Activated CD8-positive, alpha-beta T cell treated with anti-CD3 and anti-CD28 coated beads for 36 hours (primary cell): ENCODE measurements at regions not wholly inside any gene's neighbourhood (a gene's known extent, or its start where the extent isn't known, plus 50 kb on each side); places are given as distances from the start of the nearest gene placed in this dataset.
A peak's percentile ranks its signal among the peaks of the same experiment; 100 is the strongest.
"Not testable (repeated sequence)": the region's sequence is repeated elsewhere in the genome, so short reads cannot be mapped to it uniquely, and the experiment has no call there.

Experiments
- ATAC-seq: fragments of 200-7000 bp; cut with Tn5 transposase; one replicate; pipeline ENCODE4 v1.10.0; 2021; ENCODE audit warnings: mild to moderate bottlenecking, moderate library complexity
- CTCF ChIA-PET: fragments of 350-600 bp; sonication (Branson Sonifier 250); formaldehyde crosslinking; loops from one replicate; lab custom pipeline; 2021; ENCODE audit warnings: antibody characterized with exemption; lab: Charles Lee
- POLR2A ChIA-PET: fragments of 350-600 bp; sonication (Branson Sonifier 250); formaldehyde crosslinking; loops from one replicate; lab custom pipeline; 2021; ENCODE audit warnings: antibody characterized with exemption; lab: Charles Lee
- DNase-seq: peaks from one replicate; pipeline ENCODE4 v3.0.0-alpha.2; 2020
- H3K27ac Mint-ChIP-seq: one replicate; pipeline ENCODE4 v1.8.0; 2021; ENCODE audit warnings: mild to moderate bottlenecking, mixed read lengths
- H3K27me3 Mint-ChIP-seq: one replicate; pipeline ENCODE4 v1.8.0; 2021; ENCODE audit warnings: mixed read lengths
- H3K36me3 Mint-ChIP-seq: one replicate; pipeline ENCODE4 v1.8.0; 2021; ENCODE audit warnings: low read depth, mixed read lengths
- H3K4me1 Mint-ChIP-seq: one replicate; pipeline ENCODE4 v1.8.0; 2021; ENCODE audit warnings: low read depth, mixed read lengths
- H3K4me3 Mint-ChIP-seq: one replicate; pipeline ENCODE4 v1.8.0; 2021; ENCODE audit warnings: mild to moderate bottlenecking, moderate library complexity, mixed read lengths
- H3K9me3 Mint-ChIP-seq: one replicate; pipeline ENCODE4 v1.8.0; 2021; ENCODE audit warnings: mixed read lengths
- intact Hi-C: fragments of 100-400 bp; cut with micrococcal nuclease; formaldehyde crosslinking; loops from one replicate; pipeline ENCODE4 v1.10.0; 2022

- intact Hi-C loops, H3K9me3 Mint-ChIP-seq, ATAC-seq, H3K4me1 Mint-ChIP-seq, CTCF ChIA-PET, H3K27ac Mint-ChIP-seq, DNase-seq, H3K27me3 Mint-ChIP-seq, H3K36me3 Mint-ChIP-seq, H3K4me3 Mint-ChIP-seq, POLR2A ChIA-PET: not testable (repeated sequence)
These were observed 440.9 kb downstream of the GOLGA6L6 start for GRCh38 chr15:20100604-20101270.

GRCh38 chr15:20095699-20096303, 445.8 kb downstream of the GOLGA6L6 start:
- CTCF ChIA-PET, POLR2A ChIA-PET, H3K27ac Mint-ChIP-seq, H3K4me3 Mint-ChIP-seq, ATAC-seq, H3K27me3 Mint-ChIP-seq, DNase-seq, intact Hi-C loops, H3K9me3 Mint-ChIP-seq, H3K36me3 Mint-ChIP-seq, H3K4me1 Mint-ChIP-seq: not testable (repeated sequence)

- not testable (repeated sequence) for H3K27ac Mint-ChIP-seq
These were observed 452.1 kb downstream of the GOLGA6L6 start for GRCh38 chr15:20089541-20089940.

GRCh38 chr15:20084026-20084425, 457.6 kb downstream of the GOLGA6L6 start:
- ATAC-seq, H3K27me3 Mint-ChIP-seq, DNase-seq, H3K27ac Mint-ChIP-seq, CTCF ChIA-PET, intact Hi-C loops, H3K4me3 Mint-ChIP-seq, H3K9me3 Mint-ChIP-seq, POLR2A ChIA-PET, H3K36me3 Mint-ChIP-seq, H3K4me1 Mint-ChIP-seq: not testable (repeated sequence)

More at GRCh38 chr15:20089541-20089940, 452.1 kb downstream of the GOLGA6L6 start:
- H3K9me3 Mint-ChIP-seq, DNase-seq, H3K4me1 Mint-ChIP-seq, H3K36me3 Mint-ChIP-seq, H3K27me3 Mint-ChIP-seq, ATAC-seq, POLR2A ChIA-PET, intact Hi-C loops, H3K4me3 Mint-ChIP-seq, CTCF ChIA-PET: not testable (repeated sequence)

- H3K9me3 Mint-ChIP-seq, intact Hi-C loops, ATAC-seq, H3K4me1 Mint-ChIP-seq, POLR2A ChIA-PET, DNase-seq, H3K27ac Mint-ChIP-seq, H3K36me3 Mint-ChIP-seq, CTCF ChIA-PET, H3K4me3 Mint-ChIP-seq, H3K27me3 Mint-ChIP-seq: not testable (repeated sequence)
These were observed 467.5 kb downstream of the GOLGA6L6 start for GRCh38 chr15:20074082-20074481.

GRCh38 chr15:20069043-20069442, 472.6 kb downstream of the GOLGA6L6 start:
- POLR2A ChIA-PET, H3K27me3 Mint-ChIP-seq: not testable (repeated sequence)

GRCh38 chr15:20066173-20066572, 475.4 kb downstream of the GOLGA6L6 start:
- H3K27me3 Mint-ChIP-seq, intact Hi-C loops, ATAC-seq, H3K9me3 Mint-ChIP-seq, H3K27ac Mint-ChIP-seq, H3K4me3 Mint-ChIP-seq, H3K36me3 Mint-ChIP-seq, CTCF ChIA-PET, DNase-seq, POLR2A ChIA-PET, H3K4me1 Mint-ChIP-seq: not testable (repeated sequence)

More at GRCh38 chr15:20069043-20069442, 472.6 kb downstream of the GOLGA6L6 start:
- CTCF ChIA-PET, ATAC-seq, H3K4me3 Mint-ChIP-seq, H3K4me1 Mint-ChIP-seq, H3K9me3 Mint-ChIP-seq, DNase-seq, intact Hi-C loops, H3K36me3 Mint-ChIP-seq, H3K27ac Mint-ChIP-seq: not testable (repeated sequence)

- H3K4me1 Mint-ChIP-seq, POLR2A ChIA-PET, H3K4me3 Mint-ChIP-seq, H3K36me3 Mint-ChIP-seq, CTCF ChIA-PET, H3K27me3 Mint-ChIP-seq, H3K9me3 Mint-ChIP-seq, ATAC-seq, intact Hi-C loops, DNase-seq, H3K27ac Mint-ChIP-seq: not testable (repeated sequence)
These were observed 476.1 kb downstream of the GOLGA6L6 start for GRCh38 chr15:20065508-20065907.

GRCh38 chr15:20063167-20063566, 478.4 kb downstream of the GOLGA6L6 start:
- H3K27ac Mint-ChIP-seq, H3K9me3 Mint-ChIP-seq, H3K4me1 Mint-ChIP-seq, intact Hi-C loops, CTCF ChIA-PET, POLR2A ChIA-PET, ATAC-seq, H3K27me3 Mint-ChIP-seq, H3K4me3 Mint-ChIP-seq, DNase-seq, H3K36me3 Mint-ChIP-seq: not testable (repeated sequence)

- POLR2A ChIA-PET, H3K4me1 Mint-ChIP-seq, H3K9me3 Mint-ChIP-seq, ATAC-seq, H3K27ac Mint-ChIP-seq, DNase-seq, H3K27me3 Mint-ChIP-seq, H3K4me3 Mint-ChIP-seq, intact Hi-C loops, CTCF ChIA-PET, H3K36me3 Mint-ChIP-seq: not testable (repeated sequence)
These were observed 480.8 kb downstream of the GOLGA6L6 start for GRCh38 chr15:20060838-20061237.

GRCh38 chr15:20056871-20057270, 484.7 kb downstream of the GOLGA6L6 start:
- POLR2A ChIA-PET, DNase-seq, H3K4me1 Mint-ChIP-seq, CTCF ChIA-PET, H3K4me3 Mint-ChIP-seq, H3K9me3 Mint-ChIP-seq, ATAC-seq, intact Hi-C loops, H3K36me3 Mint-ChIP-seq, H3K27ac Mint-ChIP-seq, H3K27me3 Mint-ChIP-seq: not testable (repeated sequence)

GRCh38 chr15:20055921-20056320, 485.7 kb downstream of the GOLGA6L6 start:
- H3K4me1 Mint-ChIP-seq, POLR2A ChIA-PET, CTCF ChIA-PET, H3K27me3 Mint-ChIP-seq, H3K9me3 Mint-ChIP-seq, intact Hi-C loops, H3K27ac Mint-ChIP-seq, H3K36me3 Mint-ChIP-seq, H3K4me3 Mint-ChIP-seq, ATAC-seq: not testable (repeated sequence)
- peak; percentile 1 for DNase-seq
